Testis (tissue), 2 donors: ENCODE measurements at regions not wholly inside any gene's neighbourhood (a gene's known extent, or its start where the extent isn't known, plus 50 kb on each side); places are given as distances from the start of the nearest gene placed in this dataset.
"Not testable (repeated sequence)": the region's sequence is repeated elsewhere in the genome, so short reads cannot be mapped to it uniquely, and the experiment has no call there.

Source experiments
- DNase-seq: peaks from one replicate; pipeline ENCODE4 v3.0.0-alpha.2; 2019
- H3K27ac ChIP-seq, 2 donors: fragments of 200-600 bp; sonication (generic); one replicate each; pipeline ENCODE4 v1.5.1; 2019
- H3K27me3 ChIP-seq: fragments of 200-600 bp; sonication (generic); one replicate; pipeline ENCODE4 v1.5.1; 2019
- H3K36me3 ChIP-seq: fragments of 200-600 bp; sonication (generic); one replicate; pipeline ENCODE4 v1.5.1; 2017; ENCODE audit warnings: low read depth; ENCODE audit errors: missing control alignments
- H3K4me1 ChIP-seq: fragments of 200-600 bp; sonication (generic); one replicate; pipeline ENCODE4 v1.5.1; 2019
- H3K4me3 ChIP-seq, 2 donors: fragments of 200-600 bp; sonication (generic); one replicate each; pipeline ENCODE4 v1.5.1; 2017 to 2019
- H3K9me3 ChIP-seq: fragments of 200-600 bp; sonication (generic); one replicate; pipeline ENCODE4 v1.5.1; 2017
- CTCF ChIP-seq, 3 experiments: fragments of 450-650 bp in 2 of 3; fragments of 200-600 bp in 1 of 3; sonication (generic) in 1 of 3; IDR thresholded peaks; one replicate each; pipeline ENCODE4 v1.5.1; 2016 to 2019; ENCODE audit warnings: antibody characterized with exemption in 3 of 3, mild to moderate bottlenecking in 2 of 3, moderate library complexity in 1 of 3
- POLR2A ChIP-seq: fragments of 450-650 bp; IDR thresholded peaks from one replicate; pipeline ENCODE4 v1.6.1; 2017; ENCODE audit warnings: antibody characterized with exemption, mild to moderate bottlenecking, moderate library complexity
- WGBS, 2 donors: methylation state at CpG; one replicate each; pipeline ENCODE4 v1.1.5; 2018; 5-methylcytosine and 5-hydroxymethylcytosine counted together
- intact Hi-C: fragments of 100-400 bp; cut with DNase I; formaldehyde crosslinking; loops from one replicate; pipeline ENCODE4 v1.15.1; 2023; ENCODE audit warnings: low total_unique reads

GRCh38 chr5:145443964-145444363 is 391.2 kb downstream of the PRELID2 start:
- WGBS, 2 donors: 83 to 86% methylated on average over 4 of the region's 4 CpGs
- H3K4me3 ChIP-seq: no peak overlapping the region
- H3K27ac ChIP-seq: no peak overlapping the region
- intact Hi-C loops: no loop called here
- no peaks in the 10 kb centered on the region for H3K27me3 ChIP-seq
- no peaks in the 10 kb centered on the region for H3K4me1 ChIP-seq
- no peaks in the 10 kb centered on the region for H3K9me3 ChIP-seq
- no peaks in the 10 kb centered on the region for H3K36me3 ChIP-seq
- no peak for DNase-seq
- TF ChIP-seq CTCF (IDR thresholded peaks at IDR 0.05) (no peak), POLR2A (no peak)

GRCh38 chr5:145443366-145443765 is 391.8 kb downstream of the PRELID2 start:
- 86 to 92% methylated on average over 2 of the region's 2 CpGs for WGBS, 2 donors

GRCh38 chr5:145442661-145443060 is 392.5 kb downstream of the PRELID2 start:
- H3K27me3 ChIP-seq, H3K4me3 ChIP-seq, H3K27ac ChIP-seq, H3K9me3 ChIP-seq, DNase-seq, intact Hi-C loops, H3K36me3 ChIP-seq, H3K4me1 ChIP-seq: not testable (repeated sequence)
- 82 to 90% methylated on average over 6 of the region's 6 CpGs for WGBS, 2 donors

More at GRCh38 chr5:145443366-145443765, 391.8 kb downstream of the PRELID2 start:
- TF ChIP-seq CTCF (IDR thresholded peaks at IDR 0.05) (no peak), POLR2A (no peak)
- Histone ChIP-seq H3K27ac (no peak overlapping the region), H3K9me3 (no peaks in the 10 kb centered on the region), H3K36me3 (no peaks in the 10 kb centered on the region), H3K27me3 (no peaks in the 10 kb centered on the region), H3K4me3 (no peak overlapping the region), H3K4me1 (no peaks in the 10 kb centered on the region)
- intact Hi-C loops: no loop called here
- no peak for DNase-seq

- no peaks in the 10 kb centered on the region for H3K27me3 ChIP-seq
- H3K4me1 ChIP-seq: no peaks in the 10 kb centered on the region
- no peak for TF ChIP-seq POLR2A
- TF ChIP-seq CTCF (IDR thresholded peaks at IDR 0.05): no peak
- no peak overlapping the region for H3K27ac ChIP-seq
- no peaks in the 10 kb centered on the region for H3K36me3 ChIP-seq
- no peak overlapping the region for H3K4me3 ChIP-seq
- intact Hi-C loops: no loop called here
- H3K9me3 ChIP-seq: no peaks in the 10 kb centered on the region
- DNase-seq: no peak
Measured at GRCh38 chr5:145441228-145441627, 393.9 kb downstream of the PRELID2 start.

- no peaks in the 10 kb centered on the region for H3K9me3 ChIP-seq
- 73 to 80% methylated on average over 3 of the region's 3 CpGs for WGBS, 2 donors
- no peaks in the 10 kb centered on the region for H3K4me1 ChIP-seq
- TF ChIP-seq POLR2A: no peak
- TF ChIP-seq CTCF (IDR thresholded peaks at IDR 0.05): no peak
- no peak overlapping the region for H3K27ac ChIP-seq
- no peaks in the 10 kb centered on the region for H3K36me3 ChIP-seq
- no peak overlapping the region for H3K4me3 ChIP-seq
- no peaks in the 10 kb centered on the region for H3K27me3 ChIP-seq
- DNase-seq: no peak
- intact Hi-C loops: no loop called here
Measured at GRCh38 chr5:145437627-145438026, 397.5 kb downstream of the PRELID2 start.
